GM18507 (cell line): ENCODE measurements at regions not wholly inside any gene's neighbourhood (a gene's known extent, or its start where the extent isn't known, plus 50 kb on each side); places are given as distances from the start of the nearest gene placed in this dataset.

Source experiments
- DNase-seq: peaks from one replicate; pipeline ENCODE4 v3.0.0; 2011; ENCODE audit warnings: low read depth; ENCODE audit not compliant: insufficient read length; ENCODE audit errors: extremely low spot score
- FAIRE-seq: peaks from 2 replicates; lab custom pipeline; 2011; peaks lifted over from hg19 to GRCh38; lab: Jason Lieb, UNC

GRCh38 chr10:89100680-89101079, 106.4 kb downstream of the CH25H start:
- FAIRE-seq (no peak), DNase-seq (no peak)

- no peak for FAIRE-seq
- no peak for DNase-seq
Observed at GRCh38 chr10:89097226-89097625, 106.6 kb downstream of the FAS start.

DNA sequence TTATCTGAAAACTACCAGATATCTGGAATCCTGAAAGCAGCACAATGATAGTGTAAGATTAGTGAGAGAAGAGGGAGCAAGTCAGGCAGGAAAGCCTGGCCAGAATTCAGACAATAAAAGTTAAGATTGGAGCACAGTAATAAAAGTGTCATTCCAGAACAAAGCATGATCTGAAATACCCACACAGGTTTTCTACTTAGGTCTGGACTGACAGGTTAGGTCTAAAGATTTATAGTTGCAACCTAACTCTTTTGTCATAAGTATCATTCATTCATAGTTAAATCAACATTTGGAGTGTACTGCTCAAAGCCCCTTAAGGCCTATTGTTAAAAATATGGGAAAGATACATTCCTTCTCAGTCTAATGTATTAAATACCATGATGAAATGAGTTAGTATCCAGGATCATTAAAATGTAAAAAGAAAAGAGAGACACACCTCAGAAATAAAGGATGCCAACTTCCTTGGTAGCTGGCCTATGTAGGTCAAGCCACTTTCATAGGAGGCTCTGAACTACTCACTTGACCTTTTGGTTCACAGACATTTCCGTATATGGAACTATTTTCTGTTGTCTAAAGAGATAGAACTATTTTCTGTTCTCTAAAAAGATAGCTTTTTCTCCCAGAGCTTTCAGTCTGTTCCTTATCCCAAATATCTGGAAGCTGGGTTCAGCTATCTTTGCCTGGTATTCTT, 105.2 kb downstream of the FAS start:
- no peak for FAIRE-seq
- no peak for DNase-seq

DNA sequence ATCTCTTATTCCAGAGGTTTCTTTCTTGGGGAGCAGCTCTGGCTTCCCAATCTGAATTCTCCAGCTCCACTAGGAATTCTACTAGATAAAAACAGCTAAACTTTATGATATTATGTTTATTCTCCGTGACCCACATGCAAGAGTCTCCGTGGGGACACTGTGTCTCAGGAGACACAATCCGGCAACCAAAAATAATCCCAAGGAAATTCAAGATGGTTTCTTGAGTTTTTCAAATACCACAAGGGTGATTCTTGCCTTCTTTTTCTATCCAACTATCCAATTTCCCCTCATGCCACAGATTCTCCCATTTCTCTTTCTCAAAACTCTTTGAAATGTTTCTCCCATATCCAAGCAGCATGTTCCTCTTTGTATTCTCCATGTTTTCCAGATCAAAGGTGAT, 103.1 kb downstream of the FAS start:
- FAIRE-seq (no peak), DNase-seq (no peak)

- FAIRE-seq (no peak), DNase-seq (no peak)
Observed at GRCh38 chr10:89092981-89093380, 102.4 kb downstream of the FAS start.

DNA sequence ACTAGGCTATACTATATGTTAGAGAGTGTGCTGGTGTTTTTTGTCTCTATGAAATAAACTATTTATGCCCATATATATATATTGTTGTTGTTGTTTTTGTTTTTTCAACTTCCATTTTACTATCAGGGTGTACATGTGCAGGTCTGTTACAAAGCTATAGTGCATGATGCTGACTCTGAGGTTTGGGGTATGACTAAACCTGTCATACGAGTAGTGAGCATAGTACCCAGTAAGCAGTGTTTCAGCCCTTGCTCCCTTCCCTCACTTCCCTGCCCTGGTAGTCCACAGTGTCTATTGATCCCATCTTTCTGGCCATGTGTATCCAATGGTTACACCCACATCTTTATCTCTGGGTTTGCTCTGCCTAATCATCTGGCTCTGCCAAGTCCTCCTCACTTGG, 101.8 kb downstream of the FAS start:
- FAIRE-seq = no peak
- DNase-seq = no peak

DNA sequence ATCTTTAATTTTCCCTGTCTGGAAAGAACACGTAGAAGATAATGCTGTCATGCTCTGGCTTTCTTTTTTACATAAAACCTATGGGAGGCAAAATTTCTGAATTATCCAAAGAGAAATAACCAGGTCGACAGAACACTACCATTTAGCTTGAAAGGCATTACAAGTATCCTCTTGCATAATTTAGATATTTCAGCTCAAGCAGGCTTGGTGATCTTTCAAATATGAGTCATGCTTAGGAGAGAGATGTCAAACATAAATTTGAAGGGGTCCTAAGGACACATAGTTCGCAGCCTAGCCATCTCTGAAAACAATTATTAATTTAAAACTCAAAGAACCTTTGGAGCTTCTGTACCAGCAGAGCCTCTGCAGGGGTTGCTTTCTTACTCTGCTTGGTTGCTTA, 100.9 kb downstream of the FAS start:
- FAIRE-seq (no peak), DNase-seq (no peak)

GRCh38 chr10:89090756-89091445, 100.3 kb downstream of the FAS start:
- DNase-seq (no peak), FAIRE-seq (no peak)

- DNase-seq (no peak), FAIRE-seq (no peak)
Observed at GRCh38 chr10:89086801-89087521, 96.4 kb downstream of the FAS start.

DNA sequence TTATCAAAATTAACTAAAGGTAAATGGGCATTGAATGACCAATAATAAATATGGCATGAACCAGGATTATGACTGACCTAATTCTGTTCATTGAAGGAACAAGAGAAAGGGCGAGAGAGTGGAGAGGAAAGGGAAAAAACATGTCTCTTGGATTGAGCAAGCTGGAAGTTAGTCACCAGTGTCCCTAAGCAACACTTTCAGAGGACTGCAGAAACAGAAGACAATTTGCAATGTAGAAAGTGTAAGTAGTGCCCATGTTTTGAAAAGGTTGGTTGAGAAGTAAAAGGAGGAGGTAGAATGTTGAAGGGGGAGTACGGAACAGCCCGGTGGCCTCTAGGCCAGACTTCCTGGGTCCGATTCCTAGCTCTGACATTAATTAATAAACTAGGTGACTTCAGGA, 94.6 kb downstream of the FAS start:
- FAIRE-seq = peak; percentile 45
- DNase-seq = no peak

GRCh38 chr10:89082086-89082485, 91.5 kb downstream of the FAS start:
- FAIRE-seq = no peak
- DNase-seq = no peak

DNA sequence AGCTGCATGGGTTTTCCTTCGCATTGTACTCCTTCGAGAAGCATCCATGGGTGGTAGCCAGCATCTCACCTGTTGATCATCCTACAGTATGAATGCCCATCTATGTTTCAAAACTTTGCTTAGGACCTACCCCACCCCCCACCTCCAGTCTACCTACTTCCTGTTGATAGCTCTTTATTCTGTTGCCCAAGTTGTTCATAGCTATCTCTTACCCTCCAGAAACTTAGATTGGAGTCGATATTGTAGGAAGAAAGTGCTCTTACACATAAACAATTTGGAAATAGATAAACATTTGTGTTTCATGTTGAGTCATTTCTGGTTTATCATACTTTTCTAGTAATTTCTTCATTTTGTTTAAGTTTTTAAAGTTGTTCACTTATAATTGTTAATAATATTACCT, 90.1 kb downstream of the FAS start:
- no peak for DNase-seq
- no peak for FAIRE-seq

- FAIRE-seq = no peak
- DNase-seq = no peak
Observed at GRCh38 chr10:89079961-89080360, 89.4 kb downstream of the FAS start.

GRCh38 chr10:89078724-89079672, 88.4 kb downstream of the FAS start:
- DNase-seq (no peak), FAIRE-seq (no peak)

GRCh38 chr10:89076120-89076519, 85.5 kb downstream of the FAS start:
- no peak for FAIRE-seq
- no peak for DNase-seq

DNA sequence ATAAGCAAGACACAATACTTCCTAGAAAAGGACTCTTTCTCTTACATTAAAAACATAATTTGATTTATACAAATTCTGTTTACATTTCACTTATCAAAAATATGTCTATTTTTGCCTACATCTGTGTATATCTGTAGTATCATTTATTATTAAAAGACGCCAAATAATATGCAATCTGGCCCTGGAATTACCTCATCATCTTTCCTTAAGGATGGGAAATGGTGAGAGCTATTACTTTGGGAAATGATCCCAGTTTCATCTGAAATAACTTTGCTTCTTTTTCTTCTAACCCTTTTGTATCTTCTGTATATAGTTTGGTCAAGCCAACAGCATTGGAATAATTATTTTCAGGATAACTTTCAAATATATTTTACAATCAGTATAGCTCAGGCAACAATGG, 85.0 kb downstream of the FAS start:
- FAIRE-seq = no peak
- no peak for DNase-seq

GRCh38 chr10:89074120-89074519, 83.5 kb downstream of the FAS start:
- no peak for FAIRE-seq
- DNase-seq = no peak

DNA sequence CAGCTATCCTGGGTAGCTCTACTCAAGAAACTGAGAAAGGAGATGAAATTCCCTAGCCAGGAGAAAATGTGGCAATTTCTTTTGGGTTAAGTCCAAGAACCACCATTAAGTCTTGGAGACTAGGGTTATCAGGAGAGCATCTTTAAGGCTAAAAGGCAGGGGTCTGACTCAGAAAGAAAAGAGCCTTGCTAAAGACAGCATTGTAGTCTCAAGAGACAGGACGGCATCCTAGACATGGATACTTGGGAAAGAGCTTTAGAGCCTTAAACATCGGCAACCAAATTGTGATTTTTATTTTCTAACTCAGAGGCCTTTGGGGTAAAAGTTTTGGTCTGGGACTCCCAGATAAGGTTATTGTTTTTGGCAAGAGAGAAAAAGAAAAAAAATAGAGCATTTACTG, 83.1 kb downstream of the FAS start:
- FAIRE-seq (no peak), DNase-seq (no peak)

- no peak for FAIRE-seq
Observed at GRCh38 chr10:89069589-89069988, 79.0 kb downstream of the FAS start.

More at GRCh38 chr10:89069589-89069988, 79.0 kb downstream of the FAS start:
- DNase-seq = no peak
